ENCODE measurements at regions not wholly inside any gene's neighbourhood (a gene's known extent, or its start where the extent isn't known, plus 50 kb on each side); places are given as distances from the start of the nearest gene placed in this dataset.

DNA sequence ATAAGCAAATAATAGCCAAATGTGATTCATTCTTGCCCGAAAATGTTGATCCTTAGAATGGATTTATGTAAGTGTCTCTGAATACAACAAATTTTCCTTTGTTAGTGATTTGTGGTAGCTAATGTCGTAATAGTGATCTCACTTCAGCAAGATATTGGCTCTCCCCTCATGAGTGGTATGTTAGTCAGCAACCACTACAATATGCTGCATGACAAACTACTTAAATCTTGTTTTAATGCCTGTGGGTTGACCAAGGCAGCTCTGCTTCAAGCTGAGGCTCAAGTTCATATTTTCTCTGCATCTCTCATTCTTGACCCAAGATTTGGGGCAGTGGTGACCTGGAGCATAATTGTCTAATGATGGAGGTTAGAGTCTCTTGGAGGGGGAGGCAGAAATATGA, 49.8 kb upstream of the GALNT15 start:
- POLR2A ChIA-PET = no interaction called here
- TF ChIP-seq SP1 (IDR thresholded peaks at IDR 0.05) (no peak), HDGF (IDR thresholded peaks at IDR 0.05; ENCODE audit: borderline replicate concordance) (no peak), L3MBTL2 (conservative IDR thresholded peaks at IDR 0.05) (no peak), FOXK2 (IDR thresholded peaks at IDR 0.05) (no peak), BHLHE40 (IDR thresholded peaks at IDR 0.05; ENCODE audit: borderline replicate concordance) (no peak), CTBP1 (IDR thresholded peaks at IDR 0.05; ENCODE audit: borderline replicate concordance) (no peak), ZNF384 (IDR thresholded peaks at IDR 0.05) (no peak), NFRKB (IDR thresholded peaks at IDR 0.05) (no peak), TARDBP (IDR thresholded peaks at IDR 0.05) (no peak), LEF1 (IDR thresholded peaks at IDR 0.05; ENCODE audit: borderline replicate concordance) (no peak), ARNT (IDR thresholded peaks at IDR 0.05) (no peak), FOXM1 (IDR thresholded peaks at IDR 0.05; ENCODE audit: borderline replicate concordance) (no peak), FOXA1 (IDR thresholded peaks at IDR 0.05) (no peak), ELF4 (IDR thresholded peaks at IDR 0.05) (no peak), SUZ12 (IDR thresholded peaks at IDR 0.05) (no peak)
- TF ChIP-seq, protein P1, sequence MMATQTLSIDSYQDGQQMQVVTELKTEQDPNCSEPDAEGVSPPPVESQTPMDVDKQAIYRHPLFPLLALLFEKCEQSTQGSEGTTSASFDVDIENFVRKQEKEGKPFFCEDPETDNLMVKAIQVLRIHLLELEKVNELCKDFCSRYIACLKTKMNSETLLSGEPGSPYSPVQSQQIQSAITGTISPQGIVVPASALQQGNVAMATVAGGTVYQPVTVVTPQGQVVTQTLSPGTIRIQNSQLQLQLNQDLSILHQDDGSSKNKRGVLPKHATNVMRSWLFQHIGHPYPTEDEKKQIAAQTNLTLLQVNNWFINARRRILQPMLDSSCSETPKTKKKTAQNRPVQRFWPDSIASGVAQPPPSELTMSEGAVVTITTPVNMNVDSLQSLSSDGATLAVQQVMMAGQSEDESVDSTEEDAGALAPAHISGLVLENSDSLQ (IDR thresholded peaks at IDR 0.05) = no peak
- CTCF ChIA-PET = no interaction called here
- no peak for DNase-seq (ENCODE audit: extremely low spot score)

Measured in HEK293T (cell line).